Pancreas (tissue), 10 donors: ENCODE measurements at regions not wholly inside any gene's neighbourhood (a gene's known extent, or its start where the extent isn't known, plus 50 kb on each side); places are given as distances from the start of the nearest gene placed in this dataset.

Source experiments
- ATAC-seq, 4 donors: fragments of 200-7000 bp; cut with Tn5 transposase; one replicate each; pipeline versions ENCODE4 v1.8.0 to v1.9.1; 2020; ENCODE audit warnings: mild to moderate bottlenecking in 4 of 4, moderate library complexity in 4 of 4
- DNase-seq, 6 donors: peaks; one replicate each; pipeline ENCODE4 v3.0.0-alpha.2; 2020
- FAIRE-seq: peaks from 2 replicates; lab custom pipeline; 2012; peaks lifted over from hg19 to GRCh38; lab: Jason Lieb, UNC
- H3K27ac ChIP-seq, 4 donors: fragments of 200-600 bp; sonication (generic); 1 replicate in 3 of 4; 2 replicates in 1 of 4; pipeline versions ENCODE4 v1.5.0 to v1.8.0; 2020
- H3K27me3 ChIP-seq, 4 donors: fragments of 200-600 bp; one replicate each; pipeline ENCODE4 v1.8.0; 2021
- H3K36me3 ChIP-seq, 3 donors: fragments of 200-600 bp; sonication (generic) in 1 of 3; one replicate each; pipeline versions ENCODE4 v1.5.0 to v1.8.0; 2020 to 2021
- H3K4me1 ChIP-seq, 3 donors: fragments of 200-600 bp; one replicate each; pipeline ENCODE4 v1.8.0; 2021
- H3K4me3 ChIP-seq, 4 donors: fragments of 200-600 bp; sonication (generic) in 2 of 4; one replicate each; pipeline versions ENCODE4 v1.5.0 to v1.8.0; 2020 to 2021
- H3K9me3 ChIP-seq, 4 donors: fragments of 200-600 bp; one replicate each; pipeline ENCODE4 v1.8.0; 2021
- WGBS, 2 donors: extraction: QIAGEN DNeasy Blood & Tissue Kit; methylation state at CpG; one replicate each; pipeline ENCODE4 v1.1.7; 2013; 5-methylcytosine and 5-hydroxymethylcytosine counted together
- intact Hi-C, 3 donors: fragments of 100-400 bp; cut with DNase I; formaldehyde crosslinking; loops; one replicate each; pipeline versions ENCODE4 v1.11.1 to v1.14.2; 2022
- TF ChIP-seq, protein P1 (sequence below), 4 donors: fragments of 200-600 bp; sonication (generic) in 3 of 4; IDR thresholded peaks; one replicate each; pipeline versions ENCODE4 v1.5.0 to v1.8.0; 2021; ENCODE audit warnings: antibody characterized with exemption in 4 of 4
- donor health status: healthy with polysubstance abuse.
- donor health status: DM: no; HTN: no; CAD: no; lungs with moderate emphysema.
- donor health status: DM: no; HTN: no; CAD: no.
- donor health status: control.
- donor health status: control.
- donor health status: Bipolar disorder and iron deficiency.
- donor health status: DM: yes; HTN: yes; CAD: no.
- donor health status: DM: no; HTN: no; CAD: no.
- donor health status: DM: no; HTN: no; CAD: no.
- donor health status: DM: yes; HTN: yes; CAD: no.

DNA sequence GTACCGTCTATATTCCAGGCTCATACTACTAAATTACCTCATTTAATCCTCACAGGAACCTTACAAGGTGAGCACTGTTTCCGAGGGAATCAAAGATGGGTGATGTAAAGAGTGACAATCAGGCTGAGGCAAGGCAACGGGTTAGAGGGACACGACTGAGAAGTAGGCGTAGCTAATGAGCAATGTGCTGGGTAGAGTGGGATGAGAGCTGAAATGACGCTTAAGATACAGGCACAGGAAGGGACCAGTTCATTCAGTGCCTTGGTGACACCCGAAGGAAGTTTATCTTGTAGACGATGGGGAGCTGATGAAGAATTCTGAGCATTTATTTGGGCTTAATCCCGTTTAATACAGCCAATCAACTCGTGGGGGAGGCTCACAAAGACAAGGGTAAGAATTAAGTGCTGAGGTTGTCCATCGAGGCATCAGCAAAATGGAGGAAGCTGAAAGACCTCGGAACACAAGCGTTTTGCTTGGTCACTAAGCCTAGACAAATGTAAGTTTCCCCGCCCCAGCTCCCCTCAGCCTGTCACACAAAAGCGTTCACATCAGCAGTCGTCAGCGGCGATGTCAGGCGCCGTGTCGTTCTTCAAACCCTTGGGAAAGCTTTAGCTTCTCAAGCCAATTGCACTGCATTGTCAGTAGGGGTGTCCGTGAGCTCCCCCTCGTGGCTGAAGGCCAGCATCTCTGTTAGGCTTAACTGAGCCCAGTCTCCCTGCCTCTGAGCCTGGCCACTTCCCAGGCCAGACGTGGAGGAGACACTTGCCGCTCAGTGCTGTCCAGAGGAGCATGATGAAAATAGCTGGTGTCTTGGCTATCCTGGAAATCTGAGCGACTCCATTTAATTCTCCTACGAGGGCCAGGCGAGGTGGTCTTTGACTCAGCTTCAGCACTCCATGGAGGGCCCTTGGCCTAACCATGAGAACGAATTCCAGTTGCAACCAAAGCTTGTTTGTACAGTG lies 288.5 kb upstream of the G2E3 start:
- no peak overlapping the region for H3K27ac ChIP-seq
- DNase-seq (peak; percentile 70 to 92 (median 86)), FAIRE-seq (no peak), ATAC-seq (peak; percentile 97 to 100 (median 100))
- WGBS, 2 donors, result 26 to 28% methylated on average over 29 of the region's 29 CpGs
- intact Hi-C loops, result no loop called here
- no peaks in the 10 kb centered on the region for H3K9me3 ChIP-seq
- H3K27me3 ChIP-seq, result no peaks in the 10 kb centered on the region
- peaks cover 0 to 2% (median 0%) of the 10 kb centered on the region in 3 donors for H3K4me1 ChIP-seq
- no peaks in the 10 kb centered on the region for H3K36me3 ChIP-seq
- H3K4me3 ChIP-seq, result peak overlapping the region in 2 of 4 donors; percentile 20 to 26
- TF ChIP-seq, protein P1, sequence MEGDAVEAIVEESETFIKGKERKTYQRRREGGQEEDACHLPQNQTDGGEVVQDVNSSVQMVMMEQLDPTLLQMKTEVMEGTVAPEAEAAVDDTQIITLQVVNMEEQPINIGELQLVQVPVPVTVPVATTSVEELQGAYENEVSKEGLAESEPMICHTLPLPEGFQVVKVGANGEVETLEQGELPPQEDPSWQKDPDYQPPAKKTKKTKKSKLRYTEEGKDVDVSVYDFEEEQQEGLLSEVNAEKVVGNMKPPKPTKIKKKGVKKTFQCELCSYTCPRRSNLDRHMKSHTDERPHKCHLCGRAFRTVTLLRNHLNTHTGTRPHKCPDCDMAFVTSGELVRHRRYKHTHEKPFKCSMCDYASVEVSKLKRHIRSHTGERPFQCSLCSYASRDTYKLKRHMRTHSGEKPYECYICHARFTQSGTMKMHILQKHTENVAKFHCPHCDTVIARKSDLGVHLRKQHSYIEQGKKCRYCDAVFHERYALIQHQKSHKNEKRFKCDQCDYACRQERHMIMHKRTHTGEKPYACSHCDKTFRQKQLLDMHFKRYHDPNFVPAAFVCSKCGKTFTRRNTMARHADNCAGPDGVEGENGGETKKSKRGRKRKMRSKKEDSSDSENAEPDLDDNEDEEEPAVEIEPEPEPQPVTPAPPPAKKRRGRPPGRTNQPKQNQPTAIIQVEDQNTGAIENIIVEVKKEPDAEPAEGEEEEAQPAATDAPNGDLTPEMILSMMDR (IDR thresholded peaks at IDR 0.05), result peak; percentile 75 to 88 (median 82)

DNA sequence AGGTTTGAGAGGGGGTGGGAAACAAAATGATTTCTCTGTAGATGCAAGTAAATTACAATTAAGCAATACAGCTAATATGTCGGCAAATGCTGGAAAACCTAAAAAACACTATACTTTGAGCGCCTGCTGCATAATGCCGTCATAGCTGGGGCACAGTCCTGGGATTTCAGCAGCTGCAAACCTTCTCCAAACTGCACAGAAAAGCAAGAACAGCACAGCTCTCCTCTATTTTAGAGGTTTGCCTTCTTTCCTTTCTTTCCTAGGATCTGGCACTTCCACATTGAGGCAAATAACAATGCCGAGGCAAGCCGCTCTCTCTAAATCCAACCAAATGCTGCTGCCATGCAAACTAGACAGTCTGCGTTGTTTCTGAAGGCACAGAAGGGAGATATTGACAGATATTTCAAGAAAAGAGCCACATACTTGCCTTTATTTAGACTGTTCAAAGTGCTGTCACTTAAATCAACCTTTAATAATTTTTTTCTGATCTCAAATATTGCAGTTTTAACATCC lies 287.1 kb upstream of the G2E3 start:
- TF ChIP-seq, protein P1 (IDR thresholded peaks at IDR 0.05), result no peak
- H3K36me3 ChIP-seq, result no peaks in the 10 kb centered on the region
- DNase-seq (no peak), ATAC-seq (no peak), FAIRE-seq (no peak)
- H3K4me1 ChIP-seq, result peaks cover 0 to 2% (median 0%) of the 10 kb centered on the region in 3 donors
- H3K4me3 ChIP-seq, result no peak overlapping the region
- H3K9me3 ChIP-seq, result no peaks in the 10 kb centered on the region
- no peaks in the 10 kb centered on the region for H3K27me3 ChIP-seq
- 82 to 89% methylated on average over 6 of the region's 6 CpGs for WGBS, 2 donors
- intact Hi-C loops, result no loop called here
- H3K27ac ChIP-seq, result no peak overlapping the region

DNA sequence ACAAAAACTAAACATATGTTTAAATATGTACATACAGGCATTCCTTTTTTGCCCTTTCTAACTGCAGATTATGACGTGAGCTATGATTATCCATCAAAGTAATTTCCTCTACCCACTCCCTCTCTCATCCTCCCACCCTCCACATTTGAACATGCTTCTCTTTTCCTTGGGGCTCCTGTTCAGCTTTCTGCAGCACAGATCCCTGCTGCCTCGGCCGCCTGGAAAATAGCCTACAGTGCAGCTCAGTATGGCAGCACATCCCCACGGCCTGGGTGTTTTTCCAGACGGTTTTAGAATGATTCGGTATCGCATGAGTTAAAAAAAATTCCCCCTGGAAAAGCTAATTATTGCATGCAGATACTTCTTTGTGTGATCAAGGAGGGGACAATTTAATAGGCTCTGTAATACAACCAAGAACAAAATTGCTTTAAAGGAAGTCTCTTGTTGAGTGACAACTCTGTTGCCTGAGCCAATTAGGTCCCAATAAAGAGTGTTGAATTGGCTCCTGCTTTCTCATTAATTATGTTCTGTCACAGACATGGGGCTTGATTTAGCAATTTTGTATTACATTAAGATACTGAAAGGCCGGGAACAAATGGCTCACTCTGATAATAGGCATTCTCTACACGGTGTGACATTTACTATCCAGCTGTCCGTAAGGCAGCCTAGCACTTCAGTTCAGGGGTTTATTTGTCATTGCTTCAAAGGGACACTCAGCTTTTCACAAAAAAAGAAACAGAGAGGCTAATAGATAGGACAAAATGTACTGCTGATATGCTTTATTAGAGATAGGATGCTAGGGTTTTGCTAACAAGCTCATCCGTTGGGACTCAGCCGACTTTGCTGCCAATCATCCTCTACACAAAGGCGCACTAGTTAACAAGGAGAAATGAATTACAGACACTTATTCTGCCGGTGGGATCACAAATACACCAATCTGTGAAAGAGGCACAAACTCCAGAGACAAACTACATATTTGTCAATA lies 285.8 kb upstream of the G2E3 start:
- 78 to 79% methylated on average over 14 of the region's 14 CpGs for WGBS, 2 donors
- peaks cover 0 to 2% (median 0%) of the 10 kb centered on the region in 3 donors for H3K4me1 ChIP-seq
- no peaks in the 10 kb centered on the region for H3K27me3 ChIP-seq
- H3K27ac ChIP-seq, result no peak overlapping the region
- H3K36me3 ChIP-seq, result no peaks in the 10 kb centered on the region
- intact Hi-C loops, result no loop called here
- no peak overlapping the region for H3K4me3 ChIP-seq
- TF ChIP-seq, protein P1 (IDR thresholded peaks at IDR 0.05), result no peak
- ATAC-seq (no peak), DNase-seq (no peak), FAIRE-seq (no peak)
- H3K9me3 ChIP-seq, result no peaks in the 10 kb centered on the region

DNA sequence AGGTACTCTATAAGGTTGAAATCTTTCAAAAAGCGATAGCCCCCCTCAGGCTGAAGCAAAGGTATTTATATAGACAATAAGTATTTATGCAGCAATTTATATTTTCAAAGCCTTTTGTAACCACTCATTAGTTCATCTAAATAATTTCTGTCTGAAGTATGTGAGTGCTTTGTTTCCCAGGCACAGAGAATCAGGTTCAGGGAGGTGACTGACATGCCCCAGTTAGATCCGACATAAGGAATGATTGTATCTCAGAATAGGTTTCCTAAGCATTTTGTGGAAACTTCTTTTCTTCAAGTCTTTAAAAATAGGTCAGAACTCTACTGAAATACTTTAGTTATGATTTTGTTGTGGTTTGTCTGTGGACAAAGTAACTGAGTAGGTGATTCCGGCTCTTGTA lies 283.4 kb upstream of the G2E3 start:
- no peak overlapping the region for H3K27ac ChIP-seq
- 89 to 93% methylated on average over 3 of the region's 3 CpGs for WGBS, 2 donors
- ATAC-seq (no peak), DNase-seq (no peak), FAIRE-seq (no peak)
- no peaks in the 10 kb centered on the region for H3K9me3 ChIP-seq
- no peaks in the 10 kb centered on the region for H3K4me1 ChIP-seq
- TF ChIP-seq, protein P1 (IDR thresholded peaks at IDR 0.05), result no peak
- H3K4me3 ChIP-seq, result no peak overlapping the region
- intact Hi-C loops, result no loop called here
- H3K36me3 ChIP-seq, result no peaks in the 10 kb centered on the region
- no peaks in the 10 kb centered on the region for H3K27me3 ChIP-seq
